ENCODE measurements at regions not wholly inside any gene's neighbourhood (a gene's known extent, or its start where the extent isn't known, plus 50 kb on each side); places are given as distances from the start of the nearest gene placed in this dataset.
A peak's percentile ranks its signal among the peaks of the same experiment; 100 is the strongest.

DNA sequence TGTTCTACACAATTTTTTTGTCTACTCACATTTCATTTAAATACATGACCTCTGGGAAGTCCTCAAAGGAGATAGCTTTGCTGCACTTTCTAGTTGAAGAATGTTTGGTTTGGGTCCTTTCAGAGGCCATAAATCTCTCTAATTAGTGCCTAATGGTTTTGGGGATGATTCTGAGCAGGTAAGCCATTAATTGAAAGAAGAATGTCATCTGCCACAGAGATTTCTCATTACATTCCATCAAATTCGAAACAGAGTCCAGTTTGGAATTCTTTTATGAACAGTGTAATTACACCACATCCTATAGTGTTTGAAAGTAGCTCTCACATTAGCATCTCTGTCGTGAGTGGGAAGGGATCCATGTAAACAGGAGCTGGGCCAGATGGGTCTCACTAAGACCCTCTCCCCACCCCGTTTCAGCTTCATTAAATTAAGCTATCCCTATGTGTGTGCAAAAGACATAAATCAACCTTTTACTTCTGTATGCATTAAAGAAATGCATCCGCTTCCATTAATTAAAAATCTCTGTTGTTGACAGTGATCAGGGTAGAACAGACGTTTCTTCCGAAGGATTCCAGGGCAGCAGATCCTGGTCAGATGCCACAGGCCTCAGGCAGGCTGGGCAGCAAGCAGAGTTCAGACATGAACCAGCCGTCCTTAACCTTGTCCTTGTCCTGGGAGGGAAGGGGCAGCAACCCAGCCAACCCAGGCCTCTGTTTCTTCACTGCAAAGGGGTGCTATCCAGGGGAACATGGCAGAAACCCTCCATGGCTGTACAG, 99.8 kb upstream of the MAP1B start:
- DNase-seq = no peak

DNA sequence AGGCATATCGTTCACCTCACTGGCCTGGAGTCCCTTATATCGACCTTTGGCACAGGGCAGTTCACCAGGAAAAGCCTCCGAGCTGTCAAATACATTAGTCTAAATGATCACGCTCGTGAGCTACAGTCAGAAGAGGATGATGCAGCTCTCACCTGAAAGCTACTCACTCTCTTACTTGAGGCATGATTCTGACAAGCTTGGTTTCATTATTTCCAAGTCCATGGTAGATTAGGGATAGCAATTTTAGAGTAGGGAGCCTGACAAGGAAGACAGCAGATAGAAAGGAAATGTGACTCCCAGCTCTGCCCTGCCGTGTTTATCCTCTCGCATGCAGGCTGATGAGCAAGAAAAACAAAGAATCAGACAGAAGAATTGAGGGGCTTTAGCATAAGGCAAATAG, 98.0 kb upstream of the MAP1B start:
- DNase-seq = no peak

DNA sequence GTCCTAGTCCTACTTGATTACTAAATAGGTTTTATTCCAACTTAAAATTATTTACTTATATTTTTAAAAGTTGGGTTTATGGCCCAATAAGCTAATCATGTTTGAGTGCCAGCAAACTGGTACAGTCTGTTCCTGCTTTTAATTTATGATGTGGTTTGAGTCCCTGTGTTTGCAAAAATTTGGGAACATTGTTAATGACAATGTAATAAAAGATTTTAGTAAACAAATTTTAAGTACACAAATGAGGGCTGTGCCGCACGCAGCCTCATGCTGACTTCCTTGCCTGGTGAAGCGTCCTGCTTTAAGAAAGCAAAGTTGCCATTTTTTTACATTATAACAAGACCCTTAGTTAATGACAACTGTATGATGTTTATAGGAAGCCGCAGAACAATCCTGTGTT, 96.8 kb upstream of the MAP1B start:
- DNase-seq = no peak

DNA sequence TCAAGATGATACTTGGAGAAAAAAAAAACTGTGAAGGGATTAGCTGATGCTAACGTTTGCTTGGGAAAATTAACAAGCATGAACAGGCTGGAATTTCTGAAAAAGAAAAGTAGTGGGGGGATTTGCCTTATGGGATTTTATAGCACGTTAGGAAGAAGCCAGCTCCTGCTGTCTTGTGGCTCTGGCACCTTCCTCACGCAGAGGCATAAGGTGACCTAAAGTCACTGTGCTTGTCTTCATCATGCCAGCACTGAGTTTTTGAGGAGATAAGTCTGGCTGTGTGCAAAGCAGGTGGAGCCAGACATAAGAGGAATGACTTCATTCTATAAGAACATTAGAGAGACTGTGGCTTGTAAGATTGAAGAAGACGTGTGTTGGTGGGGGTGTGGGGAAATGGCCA, 94.4 kb upstream of the MAP1B start:
- no peak for DNase-seq

DNA sequence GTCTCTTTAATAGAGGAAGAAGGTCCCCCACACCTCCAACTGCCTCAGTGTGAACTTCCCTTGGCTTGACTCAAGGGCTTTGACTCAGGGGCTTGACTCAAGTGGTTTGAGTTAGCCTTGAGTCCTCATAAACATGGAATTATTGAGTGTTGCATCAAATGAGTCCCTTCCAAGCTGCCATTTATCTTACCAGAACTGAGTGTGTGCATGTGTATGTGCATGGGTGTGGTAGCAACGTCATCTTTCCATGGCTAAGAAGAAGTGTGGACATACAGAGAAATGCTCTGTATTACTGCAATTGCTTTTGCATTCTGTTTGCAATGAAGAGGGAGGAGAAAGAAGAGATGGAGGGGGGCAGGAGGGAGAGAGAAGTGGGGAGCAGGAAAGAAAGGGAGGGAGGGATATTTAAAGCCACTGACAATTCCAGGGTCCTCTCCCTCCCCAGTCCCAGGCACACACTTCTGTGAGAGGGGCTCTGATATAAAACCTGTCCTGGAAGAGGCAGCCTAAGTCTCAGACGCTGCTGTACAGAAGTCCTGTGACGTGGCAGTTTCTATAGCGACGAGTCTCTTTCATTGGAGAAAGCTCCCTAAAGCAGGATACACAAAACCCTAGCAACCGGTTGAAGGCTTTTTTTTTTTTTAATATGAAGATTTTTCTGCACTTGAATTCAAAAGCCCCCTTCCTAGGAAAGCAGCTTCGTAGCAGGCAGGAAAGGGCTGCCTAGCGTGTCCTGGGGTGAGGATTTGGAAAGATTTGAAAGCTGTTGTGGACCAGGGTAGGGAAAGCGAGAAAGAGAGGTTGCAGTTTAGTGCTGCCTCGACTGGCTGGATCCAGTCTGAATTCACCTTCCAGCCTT, 93.3 kb upstream of the MAP1B start:
- DNase-seq = peak; percentile 54 to 71

DNA sequence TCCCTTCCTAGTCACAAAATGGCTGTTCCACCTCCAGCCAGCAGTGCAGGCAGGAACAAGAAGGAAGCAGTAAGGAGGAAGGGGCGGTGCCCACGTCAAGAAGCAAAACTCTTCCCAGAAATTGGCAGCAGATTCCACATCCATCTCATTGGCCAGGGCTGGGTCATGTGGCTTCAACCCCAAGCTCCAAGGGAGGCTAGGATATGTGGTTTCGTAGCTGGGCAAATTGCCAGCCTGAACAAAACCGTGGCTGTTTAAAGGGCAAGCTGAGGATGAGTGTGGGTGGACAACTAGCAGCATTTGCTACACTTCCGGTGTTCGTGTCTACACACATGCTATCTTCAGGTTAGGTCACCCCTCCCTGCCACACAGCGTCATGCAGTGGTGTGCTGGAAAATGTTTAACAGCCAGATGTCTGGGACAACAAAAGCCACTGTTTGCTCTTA, 92.1 kb upstream of the MAP1B start:
- DNase-seq = peak; percentile 61 to 78

DNA sequence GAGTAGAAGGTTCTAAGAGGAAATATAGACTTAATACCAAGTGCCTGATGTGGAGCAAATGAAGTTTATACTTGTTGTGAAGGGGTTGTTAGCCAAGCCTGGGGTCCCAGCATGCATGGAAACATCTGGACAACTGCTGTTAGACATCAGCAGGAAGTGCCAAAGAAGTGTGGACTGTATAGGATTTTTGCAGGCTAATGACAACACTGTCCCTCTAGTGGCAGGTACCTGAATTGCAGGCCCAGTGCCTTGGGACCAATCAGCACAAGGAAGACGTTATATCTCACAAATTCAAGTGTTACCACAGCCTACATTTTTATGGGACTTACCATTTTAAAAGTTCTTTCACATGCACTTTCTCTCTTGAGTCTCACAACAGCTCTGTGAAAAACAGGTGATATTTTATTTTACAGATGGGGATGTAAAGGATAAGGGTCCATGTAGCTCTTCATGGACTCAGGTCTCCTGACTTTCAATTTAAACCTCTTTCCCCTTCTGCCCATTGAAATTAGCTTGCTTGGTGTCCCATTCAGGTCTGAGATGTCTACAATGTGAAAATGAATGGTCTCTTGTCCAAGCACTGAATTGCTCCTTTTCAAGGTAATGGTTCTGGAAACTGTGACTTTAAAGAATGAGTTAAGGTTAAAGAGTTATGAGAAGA, 89.0 kb upstream of the MAP1B start:
- DNase-seq = peak in 1 of 2 experiments; percentile 10

DNA sequence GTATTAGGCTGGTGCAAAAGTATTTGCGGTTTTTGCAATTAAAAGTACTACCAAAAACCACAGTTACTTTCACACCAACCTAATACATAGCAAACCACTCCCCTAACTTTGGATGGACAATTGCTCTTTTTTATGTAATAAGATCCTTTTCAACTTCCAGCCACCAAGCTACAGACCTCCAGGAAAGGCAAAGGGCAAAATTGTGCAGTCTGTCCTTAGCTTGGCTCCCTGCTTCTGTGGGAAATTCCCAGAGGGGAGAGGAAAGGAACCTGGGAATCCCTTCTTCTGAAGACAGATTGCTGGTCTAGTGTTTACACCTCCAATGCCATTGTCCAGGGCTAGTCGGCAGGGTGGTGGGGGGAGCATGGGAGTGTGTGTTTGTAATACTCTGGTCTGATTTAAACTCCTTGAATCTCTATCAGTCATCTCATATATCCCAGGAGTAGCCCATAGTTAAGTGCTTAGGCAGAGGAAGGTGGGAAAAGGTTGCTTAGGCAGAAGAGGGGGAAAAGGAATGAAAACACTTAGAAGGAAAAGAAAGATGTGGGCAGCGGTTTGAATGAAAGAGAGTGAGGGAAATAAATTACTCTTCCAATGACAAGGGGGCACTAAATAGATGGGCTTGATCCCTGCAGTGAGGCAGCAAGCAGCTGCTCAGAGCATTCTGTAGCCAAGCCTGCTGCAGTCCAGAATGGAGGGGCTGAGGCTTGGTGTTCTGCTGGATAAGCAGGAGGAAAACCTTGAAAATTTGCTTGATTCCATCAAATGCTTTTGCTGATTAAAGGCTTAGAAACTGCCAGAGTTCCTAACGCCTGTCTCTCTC, 86.9 kb upstream of the MAP1B start:
- peak in 1 of 2 experiments; percentile 20 for DNase-seq

DNA sequence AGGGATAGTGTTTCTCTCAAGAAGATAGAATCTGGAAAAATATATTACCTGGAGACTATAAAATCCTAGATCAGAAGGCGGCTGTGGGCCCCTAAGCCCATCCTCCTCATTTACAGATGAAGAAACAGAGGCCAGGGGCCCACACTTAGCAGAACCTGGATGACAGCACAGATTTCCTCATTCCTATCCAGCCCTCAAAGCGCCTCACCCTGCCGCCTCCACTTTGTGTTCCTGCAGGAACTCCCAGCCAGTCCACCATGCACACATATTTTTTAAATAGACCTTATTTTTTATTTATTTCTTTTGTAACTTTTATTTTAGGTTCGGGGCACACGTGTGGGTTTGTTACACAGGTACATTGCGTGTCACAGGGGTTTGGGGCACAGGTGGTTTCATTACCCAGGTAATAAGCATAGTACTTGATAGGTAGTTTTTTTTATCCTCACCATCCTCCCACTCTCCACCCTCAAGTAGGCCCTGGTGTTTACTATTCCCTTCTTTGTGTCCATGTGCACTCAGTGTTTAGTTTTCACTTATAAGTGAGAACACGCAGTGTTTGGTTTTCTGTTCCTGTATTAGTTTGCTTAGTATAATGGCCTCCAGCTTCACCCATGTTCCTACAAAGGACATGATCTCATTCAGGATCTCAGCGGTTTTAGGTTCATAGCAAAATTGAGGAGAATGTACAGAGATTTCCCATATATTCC, 85.5 kb upstream of the MAP1B start:
- DNase-seq = no peak

DNA sequence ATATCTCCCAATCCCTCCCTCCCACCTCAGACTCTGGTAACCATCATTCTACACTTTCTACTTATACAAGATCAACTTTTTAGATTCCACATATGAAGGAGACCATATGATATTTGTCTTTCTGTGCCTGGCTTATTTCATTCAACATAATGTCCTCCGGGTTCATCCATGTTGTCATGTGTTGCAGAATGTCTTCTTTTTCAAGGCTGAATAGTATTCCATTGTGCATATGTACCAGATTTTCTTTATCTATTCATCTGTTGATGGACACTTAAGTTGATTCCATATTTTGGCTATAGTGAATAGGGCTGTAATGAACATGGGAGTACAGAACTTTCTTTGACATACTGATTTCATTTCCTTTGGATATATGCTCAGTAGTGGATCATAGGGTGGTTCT, 78.9 kb upstream of the MAP1B start:
- no peak for DNase-seq

DNA sequence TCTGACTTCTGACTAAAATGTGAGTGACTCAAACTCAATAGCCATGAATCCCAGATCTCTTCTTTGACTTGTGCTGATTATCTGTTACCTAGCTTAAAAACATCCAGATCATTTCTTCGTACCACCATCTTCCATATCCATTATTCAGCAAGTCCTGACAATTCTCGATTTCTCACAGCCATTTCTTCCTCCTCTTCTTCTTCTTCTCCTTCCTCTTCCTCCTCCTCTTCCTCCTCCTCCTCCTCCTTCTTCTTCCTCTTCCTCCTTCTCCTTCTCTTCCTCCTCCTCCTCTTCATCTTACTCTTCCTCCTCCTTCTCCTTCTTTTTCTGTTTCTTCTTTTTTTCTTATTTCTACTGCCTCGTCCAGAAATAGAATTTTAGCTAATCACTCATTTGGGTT, 77.0 kb upstream of the MAP1B start:
- no peak for DNase-seq

DNA sequence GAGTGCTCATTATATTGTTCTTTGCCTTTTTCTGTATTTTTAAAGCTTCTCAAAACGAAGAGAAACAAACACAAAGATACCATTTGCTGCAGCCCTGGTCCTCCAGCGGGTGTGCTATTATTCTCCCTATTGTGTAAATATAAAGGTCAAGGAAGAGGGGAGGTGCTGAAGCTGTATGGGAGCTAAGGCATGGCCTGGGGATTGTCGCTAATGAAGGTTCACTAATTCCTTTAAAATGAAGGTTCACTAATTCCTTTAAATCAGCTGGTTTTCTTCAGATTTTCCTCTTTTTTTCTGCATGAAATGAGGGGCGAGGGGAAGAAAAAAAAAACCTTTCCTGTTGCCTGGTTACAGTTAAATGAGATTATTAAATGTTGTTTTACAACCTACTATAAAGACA, 74.5 kb upstream of the MAP1B start:
- peak; percentile 21 for DNase-seq

DNA sequence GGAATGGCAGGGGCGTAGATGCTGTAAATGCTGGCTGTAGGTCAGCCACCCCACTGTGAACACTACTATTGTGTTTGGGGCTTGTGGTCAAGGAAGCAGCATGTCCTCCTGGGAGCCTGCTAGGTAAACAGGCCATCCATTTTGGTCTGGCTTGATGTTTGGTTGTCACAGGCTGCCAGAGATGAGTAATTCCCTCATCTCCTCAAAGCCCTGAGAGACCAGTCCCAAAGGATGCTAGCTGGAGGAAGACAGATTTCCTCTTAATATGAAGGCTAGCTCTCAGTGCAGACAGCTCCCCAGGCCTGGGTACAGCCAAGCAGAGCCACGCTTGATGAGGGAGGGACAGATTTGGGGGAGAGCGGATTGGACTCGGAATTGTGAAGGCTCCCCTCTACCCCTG, 72.5 kb upstream of the MAP1B start:
- DNase-seq = peak in 1 of 2 experiments; percentile 39

DNA sequence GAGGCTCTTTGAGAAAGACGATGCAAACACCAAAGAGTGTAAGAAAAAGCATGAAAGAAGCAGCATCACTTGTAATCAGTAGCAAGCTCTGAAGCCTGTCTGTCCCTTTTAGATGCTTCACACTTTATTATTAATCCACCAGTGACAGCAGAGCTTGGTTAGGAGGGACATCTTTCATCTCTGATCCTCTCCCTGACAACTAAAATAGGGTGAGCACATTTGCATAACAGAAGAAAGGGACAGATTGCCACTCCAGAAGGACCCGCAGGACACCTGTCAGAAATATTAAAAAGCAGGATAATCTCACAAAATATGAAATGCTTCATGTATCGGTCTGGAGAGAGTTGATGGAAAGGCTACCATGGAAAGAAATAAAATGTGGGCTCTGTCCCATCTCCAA, 71.4 kb upstream of the MAP1B start:
- DNase-seq = peak; percentile 87 to 96

DNA sequence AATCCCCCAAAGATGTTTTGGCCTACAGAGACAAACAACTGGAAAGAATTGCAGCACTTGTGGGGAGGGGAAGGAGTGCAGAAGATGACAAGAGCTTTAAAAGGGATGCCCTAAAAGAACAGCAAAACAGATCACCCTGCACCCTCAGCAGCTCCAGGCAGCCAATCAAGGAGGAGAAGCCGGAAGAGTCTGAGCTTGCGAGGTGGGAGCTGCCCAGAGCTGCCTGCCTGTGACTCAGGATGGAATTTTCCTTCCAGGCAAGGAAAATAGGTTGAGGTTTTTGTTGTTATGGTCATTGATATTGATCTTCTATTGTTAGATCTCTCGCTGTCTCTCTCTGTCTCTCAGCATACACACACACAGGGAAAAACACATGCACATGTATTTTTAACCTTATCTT, 70.3 kb upstream of the MAP1B start:
- peak in 1 of 2 experiments; percentile 49 for DNase-seq

DNA sequence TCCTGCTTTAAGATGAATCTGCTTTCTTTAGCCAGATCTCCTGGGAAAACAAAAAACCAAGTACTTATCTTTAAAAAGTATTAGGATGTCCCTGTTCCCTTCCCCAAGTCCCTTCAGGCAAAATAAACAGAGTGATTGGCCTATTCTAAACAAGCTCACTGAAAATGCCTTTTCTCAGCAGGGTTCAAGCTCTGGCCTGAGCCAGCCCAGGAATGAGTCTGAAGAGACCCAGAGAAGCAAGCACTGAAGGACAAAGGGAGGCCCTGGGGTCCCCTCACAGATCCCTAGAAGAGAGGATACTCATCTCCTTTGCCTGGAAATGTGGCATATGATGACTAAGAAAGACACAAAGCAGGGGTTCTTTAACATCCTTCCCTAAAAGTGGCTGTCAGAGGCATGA, 66.8 kb upstream of the MAP1B start:
- DNase-seq = no peak

DNA sequence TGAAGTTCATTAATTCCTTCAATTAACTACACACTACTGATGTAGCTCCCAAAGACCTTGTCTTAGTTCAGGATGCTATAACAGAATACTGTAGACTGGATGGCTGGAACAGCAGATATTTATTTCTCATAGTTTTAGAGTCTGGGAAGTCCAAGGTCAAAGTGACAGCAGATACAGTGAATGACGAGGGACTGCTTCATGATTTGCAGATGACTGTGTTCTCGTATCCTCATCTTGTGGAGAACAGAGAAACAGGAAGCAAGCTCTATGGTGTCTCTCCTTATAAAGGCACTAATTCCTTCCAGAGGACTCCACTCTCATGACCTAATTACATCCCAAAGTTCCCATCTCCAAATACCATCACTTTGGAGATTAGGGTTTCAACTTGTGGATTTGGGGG, 65.6 kb upstream of the MAP1B start:
- no peak for DNase-seq

DNA sequence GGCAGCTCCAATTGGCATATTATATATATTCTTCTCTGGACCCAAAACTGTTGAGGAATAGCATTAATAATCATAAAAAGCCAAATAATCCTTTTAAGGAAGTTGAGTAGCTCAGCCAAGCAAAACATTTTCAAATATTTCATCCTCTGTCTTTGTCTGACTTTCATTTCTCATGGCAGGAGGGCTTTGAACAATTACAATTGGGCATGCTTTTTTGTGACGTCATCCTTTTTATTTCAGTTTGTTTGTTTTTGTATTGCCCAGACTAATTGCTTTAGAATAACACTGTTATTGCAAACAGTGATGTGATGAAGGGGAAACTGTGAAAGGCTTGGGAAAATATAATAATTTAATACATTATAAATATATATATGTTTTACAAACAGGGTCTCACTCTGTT, 65.2 kb upstream of the MAP1B start:
- DNase-seq = no peak

DNA sequence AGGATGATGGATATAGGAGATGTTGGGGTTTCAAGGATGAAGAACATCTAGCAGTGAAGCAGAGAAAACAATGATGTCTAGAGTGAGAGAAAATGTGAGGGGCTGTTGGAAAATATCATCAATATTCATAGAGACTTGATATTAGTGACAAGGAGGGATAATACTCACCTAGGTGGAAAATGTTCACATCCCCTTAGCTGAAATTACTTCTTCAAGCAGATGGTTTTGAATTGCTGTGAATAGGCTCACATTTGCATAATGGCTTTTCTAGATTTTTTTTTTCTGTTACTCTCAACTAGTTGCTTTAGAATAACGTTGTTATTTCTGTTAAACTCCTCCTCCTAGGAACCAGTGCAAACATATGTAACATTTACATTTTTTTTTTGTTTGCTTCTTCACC, 61.6 kb upstream of the MAP1B start:
- peak in 1 of 2 experiments; percentile 15 for DNase-seq

DNA sequence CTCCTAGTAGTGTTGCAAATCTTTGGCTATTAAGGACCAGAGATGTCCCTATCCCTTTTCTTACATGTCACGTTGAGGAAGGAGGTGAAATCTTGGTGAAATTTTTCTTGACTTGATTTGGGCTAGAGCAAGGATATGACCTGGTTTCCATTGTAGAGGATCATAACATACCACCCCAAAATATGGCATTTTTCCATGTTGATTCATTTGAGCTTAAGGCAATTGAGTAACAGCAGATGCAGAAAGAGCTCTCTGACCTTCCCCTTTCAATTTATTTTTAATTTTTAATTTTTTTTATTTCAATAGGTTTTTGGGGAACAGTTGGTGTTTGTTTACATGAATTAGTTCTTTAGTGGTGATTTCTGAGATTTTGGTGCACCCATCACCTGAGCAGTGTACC, 61.2 kb upstream of the MAP1B start:
- DNase-seq = no peak

DNA sequence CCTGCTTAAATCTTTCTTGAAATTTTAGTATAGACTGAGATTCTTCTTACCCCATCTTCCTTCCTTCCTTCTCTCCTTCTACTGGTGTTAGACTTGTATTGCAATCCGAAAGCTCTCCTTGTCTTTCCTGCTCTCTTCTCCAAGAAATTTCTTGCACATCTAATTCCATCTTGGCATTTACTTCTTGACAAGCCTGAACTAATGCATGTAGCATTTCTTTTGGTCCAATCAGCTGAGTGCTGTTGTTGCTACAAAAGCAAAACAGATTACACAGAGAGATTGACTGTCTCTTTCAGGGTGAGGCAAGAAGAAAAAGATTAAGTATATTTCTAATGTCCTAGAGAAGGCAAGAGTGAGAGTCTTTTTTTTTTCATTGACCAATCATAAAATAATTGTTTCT, 51.6 kb upstream of the MAP1B start:
- no peak for DNase-seq

Measured in NCI-H524 (cell line).